22Rv1 (cell line): ENCODE measurements at regions not wholly inside any gene's neighbourhood (a gene's known extent, or its start where the extent isn't known, plus 50 kb on each side); places are given as distances from the start of the nearest gene placed in this dataset.

Source experiments
- CTCF ChIP-seq: fragments of 450-650 bp; IDR thresholded peaks from 2 replicates; pipeline ENCODE4 v1.5.1; 2017; ENCODE audit warnings: mild to moderate bottlenecking
- ZFX ChIP-seq: fragments of 450-650 bp; IDR thresholded peaks from 2 replicates; pipeline ENCODE4 v1.6.1; 2017; ENCODE audit warnings: antibody characterized with exemption, borderline replicate concordance

GRCh38 chr10:64977915-64978314, 1456.7 kb downstream of the REEP3 start:
- TF ChIP-seq CTCF: peak; percentile 46
- no peak for TF ChIP-seq ZFX
